Right cardiac atrium (tissue), 5 donors: ENCODE measurements at regions not wholly inside any gene's neighbourhood (a gene's known extent, or its start where the extent isn't known, plus 50 kb on each side); places are given as distances from the start of the nearest gene placed in this dataset.
A peak's percentile ranks its signal among the peaks of the same experiment; 100 is the strongest.

Source experiments
- ATAC-seq, 2 donors: fragments of 200-7000 bp; cut with Tn5 transposase; one replicate each; pipeline versions ENCODE4 v1.8.0 to v1.9.1; 2020; ENCODE audit warnings: moderate library complexity in 2 of 2, mild to moderate bottlenecking in 1 of 2
- DNase-seq, 3 donors: peaks; one replicate each; pipeline ENCODE4 v3.0.0-alpha.2; 2020
- H3K27ac ChIP-seq: one replicate; pipeline ENCODE4 v1.5.1; 2013; ENCODE audit warnings: mild to moderate bottlenecking, low read length, control low read depth, moderate library complexity
- H3K27me3 ChIP-seq: one replicate; pipeline ENCODE4 v1.6.1; 2013; ENCODE audit not compliant: control insufficient read depth, insufficient read depth
- H3K4me1 ChIP-seq: one replicate; pipeline ENCODE4 v1.6.1; 2013; ENCODE audit warnings: low read length; ENCODE audit not compliant: control insufficient read depth, insufficient read depth
- H3K4me3 ChIP-seq: one replicate; pipeline ENCODE4 v1.5.1; 2013; ENCODE audit warnings: low read length, control low read depth
- H3K9me3 ChIP-seq: one replicate; pipeline ENCODE4 v1.6.1; 2013; ENCODE audit warnings: low read length; ENCODE audit not compliant: control insufficient read depth
- WGBS: extraction: QIAGEN DNeasy Blood & Tissue Kit; methylation state at CpG from one replicate; pipeline ENCODE4 v1.1.7; 2013; 5-methylcytosine and 5-hydroxymethylcytosine counted together
- intact Hi-C, 4 donors: fragments of 100-400 bp; cut with DNase I; formaldehyde crosslinking; loops; one replicate each; pipeline versions ENCODE4 v1.11.0 to v1.14.0; 2022 to 2023
- donor health status: healthy with polysubstance abuse.
- donor health status: DM: no; HTN: yes; CAD: no.
- donor health status: DM: no; HTN: no; CAD: no.
- donor health status: DM: no; HTN: yes; CAD: no; lungs with severe emphysema.
- donor health status: DM: yes; HTN: yes; CAD: no.

- ATAC-seq (no peak), DNase-seq (peak in 2 of 3 donors; percentile 30 to 38)
- no peaks in the 10 kb centered on the region for H3K27me3 ChIP-seq
- H3K27ac ChIP-seq: no peak overlapping the region
- no peaks in the 10 kb centered on the region for H3K4me1 ChIP-seq
- H3K9me3 ChIP-seq: no peaks in the 10 kb centered on the region
- H3K4me3 ChIP-seq: no peak overlapping the region
- WGBS: 46% methylated on average over 27 of the region's 27 CpGs
- intact Hi-C loops: no loop called here
Measured at GRCh38 chr22:49628391-49629260, 199.0 kb downstream of the BRD1 start.

- peak in 2 of 3 donors; percentile 29 to 44 for DNase-seq
Measured at GRCh38 chr22:49627217-49628181, 200.2 kb downstream of the BRD1 start.

GRCh38 chr22:49626361-49627216 is 201.1 kb downstream of the BRD1 start:
- WGBS: 88% methylated on average over 20 of the region's 20 CpGs
- no peak for ATAC-seq
- DNase-seq: peak in 1 of 3 donors; percentile 56
- Histone ChIP-seq H3K27me3 (no peaks in the 10 kb centered on the region), H3K27ac (no peak overlapping the region), H3K4me3 (no peak overlapping the region), H3K4me1 (no peaks in the 10 kb centered on the region), H3K9me3 (no peaks in the 10 kb centered on the region)
- intact Hi-C loops: no loop called here

More at GRCh38 chr22:49627217-49628181, 200.2 kb downstream of the BRD1 start:
- Histone ChIP-seq H3K9me3 (no peaks in the 10 kb centered on the region), H3K4me1 (no peaks in the 10 kb centered on the region), H3K27me3 (no peaks in the 10 kb centered on the region), H3K27ac (no peak overlapping the region), H3K4me3 (no peak overlapping the region)
- intact Hi-C loops: no loop called here
- 84% methylated on average over 31 of the region's 31 CpGs for WGBS
- no peak for ATAC-seq

GRCh38 chr22:49624421-49625177 is 203.1 kb downstream of the BRD1 start:
- peak in 2 of 3 donors; percentile 12 to 16 for DNase-seq
- Histone ChIP-seq H3K4me1 (no peaks in the 10 kb centered on the region), H3K27ac (no peak overlapping the region), H3K27me3 (no peaks in the 10 kb centered on the region), H3K9me3 (no peaks in the 10 kb centered on the region), H3K4me3 (no peak overlapping the region)
- 73% methylated on average over 19 of the region's 19 CpGs for WGBS
- ATAC-seq: no peak
- intact Hi-C loops: no loop called here

GRCh38 chr22:49623715-49624114 is 204.0 kb downstream of the BRD1 start:
- ATAC-seq (no peak), DNase-seq (peak in 2 of 3 donors; percentile 25 to 31)
- Histone ChIP-seq H3K4me1 (no peaks in the 10 kb centered on the region), H3K27ac (no peak overlapping the region), H3K27me3 (no peaks in the 10 kb centered on the region), H3K9me3 (no peaks in the 10 kb centered on the region), H3K4me3 (no peak overlapping the region)
- 89% methylated on average over 13 of the region's 13 CpGs for WGBS
- intact Hi-C loops: no loop called here

DNA sequence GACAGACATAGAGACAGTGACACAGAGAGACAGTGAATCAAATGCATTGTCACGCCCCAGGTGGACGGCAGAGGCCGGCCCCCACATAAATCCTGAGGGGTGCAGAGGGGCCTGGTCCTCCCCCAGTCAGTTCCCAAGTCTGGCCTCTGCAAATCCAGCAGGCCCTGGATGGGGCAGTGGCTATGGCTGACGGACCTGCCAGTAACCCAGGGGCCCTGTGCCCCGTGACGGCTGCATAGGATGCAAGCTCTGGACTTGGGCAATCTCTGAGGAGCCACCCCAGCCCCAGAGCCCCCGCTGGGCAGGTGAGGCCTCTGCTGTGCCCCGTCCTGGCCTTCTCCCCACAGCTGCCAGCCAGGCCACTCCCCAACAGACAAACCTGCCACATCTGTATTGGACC is 204.5 kb downstream of the BRD1 start:
- Histone ChIP-seq H3K27me3 (no peaks in the 10 kb centered on the region), H3K9me3 (no peaks in the 10 kb centered on the region), H3K4me1 (no peaks in the 10 kb centered on the region), H3K4me3 (no peak overlapping the region), H3K27ac (no peak overlapping the region)
- 87% methylated on average over 8 of the region's 8 CpGs for WGBS
- DNase-seq: peak in 1 of 3 donors; percentile 29
- intact Hi-C loops: no loop called here
- ATAC-seq: no peak

DNA sequence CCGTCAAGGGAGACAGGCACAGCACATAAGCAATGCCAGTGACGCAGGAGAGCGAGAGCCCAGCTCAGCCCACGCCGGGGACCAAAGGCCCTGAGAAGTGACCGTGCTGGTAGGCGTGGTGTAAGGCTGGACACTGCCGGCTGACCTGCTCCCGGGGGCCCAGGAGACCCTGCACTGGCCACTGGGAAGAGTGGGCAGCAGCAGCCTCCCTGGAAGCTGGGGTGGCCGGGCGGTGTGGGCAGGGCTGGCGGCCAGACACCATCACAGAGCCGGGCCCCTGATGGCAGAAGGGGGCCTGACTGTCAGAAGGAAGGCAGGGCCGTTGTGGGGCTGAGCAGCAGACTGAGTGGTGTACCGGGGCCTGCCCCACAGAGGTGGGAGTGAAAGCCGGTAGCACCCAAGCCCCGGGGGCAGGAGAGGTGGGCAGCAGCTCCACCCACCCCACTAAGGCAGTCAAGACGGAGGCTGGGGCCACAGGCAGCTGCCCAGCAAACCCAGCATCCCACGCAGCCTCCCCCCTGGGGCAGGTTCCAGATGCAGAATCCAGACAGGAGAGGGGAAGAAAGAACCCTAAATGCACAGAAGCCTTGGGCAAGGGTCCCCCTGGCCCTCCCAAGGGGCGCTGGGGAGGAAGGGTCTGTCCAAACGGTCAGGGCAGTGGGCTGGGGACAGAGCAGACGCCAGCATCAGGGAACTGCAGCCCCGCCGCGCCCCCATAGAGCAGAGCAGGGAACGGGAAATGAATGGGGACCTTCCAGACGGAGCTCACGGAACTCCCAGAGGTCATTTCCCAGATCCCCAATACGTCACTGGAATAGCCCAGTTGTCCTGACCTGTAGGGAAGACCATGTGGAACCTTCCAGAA is 205.2 kb downstream of the BRD1 start:
- 83% methylated on average over 29 of the region's 29 CpGs for WGBS
- ATAC-seq (no peak), DNase-seq (peak in 2 of 3 donors; percentile 10 to 33)
- H3K4me1 ChIP-seq: no peaks in the 10 kb centered on the region
- H3K9me3 ChIP-seq: no peaks in the 10 kb centered on the region
- intact Hi-C loops: no loop called here
- H3K27me3 ChIP-seq: no peaks in the 10 kb centered on the region
- no peak overlapping the region for H3K27ac ChIP-seq
- H3K4me3 ChIP-seq: no peak overlapping the region

DNA sequence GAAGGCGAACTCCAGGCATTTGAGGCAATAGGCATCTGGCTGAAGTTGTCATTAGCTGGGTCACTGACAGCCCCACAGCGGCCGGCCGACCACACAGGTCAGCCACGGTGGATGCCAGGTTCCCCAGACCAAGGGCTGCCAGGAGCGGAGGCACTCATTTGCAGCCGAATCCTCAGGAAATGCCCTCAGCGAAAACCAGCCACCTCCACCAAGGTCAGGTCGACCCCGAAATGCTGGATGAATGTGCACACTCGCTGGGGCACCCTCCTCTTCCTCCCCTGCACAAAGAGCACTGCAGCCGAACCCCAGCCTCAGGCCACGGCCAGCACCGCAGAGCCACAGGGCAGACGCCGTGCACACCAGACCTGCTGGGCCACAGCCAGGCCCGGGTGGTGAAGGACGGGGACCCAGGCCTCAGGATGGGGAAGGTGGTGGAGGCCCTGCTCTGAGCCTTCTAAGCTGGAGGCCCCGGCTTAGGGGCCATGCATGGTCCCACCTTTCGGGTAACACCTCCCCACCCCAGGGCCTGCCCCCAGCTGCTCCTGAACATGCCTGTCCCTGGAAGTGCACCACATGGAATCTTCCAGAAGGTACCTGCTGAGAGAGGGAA is 206.0 kb downstream of the BRD1 start:
- no peaks in the 10 kb centered on the region for H3K9me3 ChIP-seq
- intact Hi-C loops: no loop called here
- H3K4me1 ChIP-seq: no peaks in the 10 kb centered on the region
- H3K27ac ChIP-seq: no peak overlapping the region
- ATAC-seq: no peak
- WGBS: 87% methylated on average over 20 of the region's 20 CpGs
- peak in 2 of 3 donors; percentile 18 to 41 for DNase-seq
- H3K4me3 ChIP-seq: no peak overlapping the region
- no peaks in the 10 kb centered on the region for H3K27me3 ChIP-seq

GRCh38 chr22:49620666-49621065 is 207.0 kb downstream of the BRD1 start:
- DNase-seq (peak in 2 of 3 donors; percentile 14 to 37), ATAC-seq (no peak)
- intact Hi-C loops: no loop called here
- WGBS: 78% methylated on average over 11 of the region's 11 CpGs
- Histone ChIP-seq H3K27ac (no peak overlapping the region), H3K9me3 (no peaks in the 10 kb centered on the region), H3K4me3 (no peak overlapping the region), H3K27me3 (no peaks in the 10 kb centered on the region), H3K4me1 (no peaks in the 10 kb centered on the region)
